SK-MEL-5 (cell line): ENCODE measurements at regions not wholly inside any gene's neighbourhood (a gene's known extent, or its start where the extent isn't known, plus 50 kb on each side); places are given as distances from the start of the nearest gene placed in this dataset.

Source experiments
- DNase-seq: peaks from one replicate; pipeline ENCODE4 v3.0.0-alpha.2; 2016; ENCODE audit warnings: low read depth, low spot score
- in situ Hi-C: cut with HindIII; loops from 2 replicates; pipeline ENCODE4 v1.10.0; 2016; ENCODE audit warnings: low sequenced_read_pairs, high pct_unique_total_duplicates, low pct_unique_long_range_greater_than_20kb

DNA sequence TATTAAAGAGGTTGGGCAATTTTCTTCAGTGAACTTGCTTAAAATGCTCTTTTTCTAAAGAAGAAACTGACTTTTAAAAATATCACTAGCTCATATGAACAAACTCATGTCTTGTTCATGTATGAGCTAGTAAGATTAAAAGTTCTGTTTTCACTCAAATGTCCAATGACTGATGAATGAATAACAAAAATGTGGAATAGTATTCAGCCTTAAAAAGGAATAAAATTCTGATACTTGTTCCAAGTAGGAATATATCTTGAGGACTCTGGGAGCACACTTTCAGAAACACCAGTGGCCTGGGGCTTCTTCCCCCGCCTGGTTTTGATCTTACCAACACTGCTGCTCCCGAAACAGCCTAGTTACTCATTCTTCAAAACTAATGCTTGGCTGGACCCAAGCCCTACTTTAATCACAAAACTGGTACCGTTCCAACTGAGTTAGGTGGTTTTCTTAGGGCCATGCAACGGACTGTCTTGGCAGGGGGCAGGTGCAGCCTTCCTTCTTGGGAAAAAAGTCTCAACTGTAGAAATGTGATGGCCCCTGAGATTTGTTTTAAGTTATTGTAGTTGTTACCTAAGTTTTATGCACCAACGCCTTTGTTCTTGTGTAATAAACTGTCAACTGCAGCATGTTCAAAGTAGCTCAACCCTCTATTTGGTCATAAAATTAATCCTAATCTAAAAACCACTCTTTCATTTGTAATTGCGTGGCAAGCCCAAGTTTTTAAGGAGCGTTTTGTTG, 116.0 kb downstream of the ETS2 start:
- in situ Hi-C loops: no loop called here
- no peak for DNase-seq

DNA sequence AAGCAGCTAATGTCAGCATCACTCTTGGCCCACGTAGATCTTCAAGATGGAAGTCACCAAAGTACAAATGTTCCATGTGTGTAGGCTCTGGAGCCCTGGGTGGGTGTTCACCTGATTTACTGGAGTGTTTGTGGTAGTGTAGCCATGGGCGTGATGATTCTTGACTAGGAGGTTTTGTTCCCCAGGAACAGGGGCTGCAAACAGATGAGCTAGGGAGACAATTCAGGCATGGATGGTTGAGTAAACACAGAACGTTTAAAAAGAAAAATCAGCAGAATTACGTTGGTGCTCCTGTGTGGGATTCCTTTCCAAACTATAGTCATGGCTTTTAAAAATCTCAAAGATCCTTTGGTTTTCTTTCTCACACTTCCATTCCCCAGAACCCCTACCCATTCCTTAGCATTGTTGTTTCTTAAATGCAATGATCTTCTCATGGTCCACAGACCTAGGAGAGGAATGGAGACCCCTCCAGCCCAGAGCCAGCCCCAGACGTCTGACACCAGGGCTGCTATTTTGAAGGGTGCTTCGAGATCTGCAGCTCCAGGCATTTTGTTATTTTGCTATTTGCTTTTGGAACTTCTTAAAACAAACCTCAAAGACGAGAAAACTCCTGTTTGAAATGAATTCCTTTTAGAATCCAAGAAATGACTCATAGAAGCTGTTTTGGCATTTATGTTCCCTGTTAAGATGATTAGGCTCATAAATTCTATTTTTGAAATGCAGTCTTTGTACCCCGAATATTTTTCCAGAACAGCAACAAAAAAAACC, 115.1 kb downstream of the ETS2 start:
- in situ Hi-C loops: no loop called here
- DNase-seq: no peak

DNA sequence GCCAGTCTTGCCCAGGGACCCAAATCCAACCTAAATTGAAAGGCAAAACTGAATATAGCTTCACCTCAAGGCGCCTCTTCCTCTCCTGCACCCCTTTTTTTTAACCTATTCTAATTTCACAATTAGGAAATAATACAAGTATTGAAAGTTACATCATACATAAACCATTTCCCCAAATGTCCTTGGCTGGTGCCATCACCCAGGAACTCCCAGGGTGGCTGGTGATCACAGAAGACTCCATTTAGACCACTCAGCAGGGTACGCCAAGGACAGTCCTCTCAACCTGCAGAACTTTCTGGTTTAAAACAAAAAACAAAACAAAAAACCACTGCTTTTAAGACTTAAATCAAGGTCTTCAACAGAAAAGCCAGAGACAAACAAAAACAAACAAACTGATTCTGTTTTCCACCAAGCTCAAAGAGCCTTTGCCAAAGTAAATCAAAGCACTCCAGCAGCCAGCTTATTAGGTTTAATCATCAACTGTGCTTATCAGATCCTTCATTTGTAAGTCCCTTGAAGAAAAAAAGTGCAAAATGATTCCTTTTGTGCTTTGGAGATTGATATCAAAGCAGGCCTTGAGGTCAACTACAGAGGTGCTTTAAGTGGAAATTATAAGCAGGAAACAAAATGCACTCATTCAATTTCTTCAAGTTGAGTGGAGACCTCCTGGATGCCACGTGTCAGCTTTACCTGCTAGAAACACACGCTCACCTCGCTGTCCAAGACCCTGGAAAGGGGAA, 113.0 kb downstream of the ETS2 start:
- DNase-seq: no peak
- in situ Hi-C loops: no loop called here

DNA sequence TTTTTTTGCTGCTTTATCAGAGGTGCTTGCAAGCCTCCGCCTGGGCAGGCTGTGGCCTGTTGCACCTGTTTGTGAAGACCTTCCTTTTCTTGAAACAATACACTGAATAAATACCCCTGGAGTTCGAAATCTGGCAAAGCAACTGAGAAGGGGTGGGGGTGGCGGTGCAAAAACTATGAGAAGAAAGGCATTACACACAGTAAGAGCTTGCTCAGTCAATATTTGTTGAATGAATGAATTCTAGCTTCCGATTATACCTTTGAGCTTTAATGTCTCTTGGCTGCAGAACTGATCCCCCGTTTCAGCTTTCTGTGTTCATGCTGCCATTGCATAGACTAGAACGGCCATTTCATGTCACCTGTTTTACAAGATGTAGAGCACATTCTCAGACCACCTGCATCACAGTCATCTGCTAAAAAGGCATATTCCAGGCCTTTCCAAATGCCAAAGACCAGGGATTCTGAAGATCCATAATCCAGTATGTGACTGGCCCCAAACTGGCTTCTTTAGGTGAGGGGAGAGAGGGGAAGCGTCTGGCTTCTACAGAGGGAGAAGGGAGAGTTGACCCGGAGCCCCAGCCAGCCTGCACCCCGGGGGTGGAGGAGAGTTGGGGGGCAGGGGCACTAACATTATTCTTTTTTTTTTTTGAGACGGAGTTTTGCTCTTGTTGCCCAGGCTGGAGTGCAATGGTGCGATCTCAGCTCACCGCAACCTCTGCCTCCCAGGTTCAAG, 111.5 kb downstream of the ETS2 start:
- in situ Hi-C loops: no loop called here

DNA sequence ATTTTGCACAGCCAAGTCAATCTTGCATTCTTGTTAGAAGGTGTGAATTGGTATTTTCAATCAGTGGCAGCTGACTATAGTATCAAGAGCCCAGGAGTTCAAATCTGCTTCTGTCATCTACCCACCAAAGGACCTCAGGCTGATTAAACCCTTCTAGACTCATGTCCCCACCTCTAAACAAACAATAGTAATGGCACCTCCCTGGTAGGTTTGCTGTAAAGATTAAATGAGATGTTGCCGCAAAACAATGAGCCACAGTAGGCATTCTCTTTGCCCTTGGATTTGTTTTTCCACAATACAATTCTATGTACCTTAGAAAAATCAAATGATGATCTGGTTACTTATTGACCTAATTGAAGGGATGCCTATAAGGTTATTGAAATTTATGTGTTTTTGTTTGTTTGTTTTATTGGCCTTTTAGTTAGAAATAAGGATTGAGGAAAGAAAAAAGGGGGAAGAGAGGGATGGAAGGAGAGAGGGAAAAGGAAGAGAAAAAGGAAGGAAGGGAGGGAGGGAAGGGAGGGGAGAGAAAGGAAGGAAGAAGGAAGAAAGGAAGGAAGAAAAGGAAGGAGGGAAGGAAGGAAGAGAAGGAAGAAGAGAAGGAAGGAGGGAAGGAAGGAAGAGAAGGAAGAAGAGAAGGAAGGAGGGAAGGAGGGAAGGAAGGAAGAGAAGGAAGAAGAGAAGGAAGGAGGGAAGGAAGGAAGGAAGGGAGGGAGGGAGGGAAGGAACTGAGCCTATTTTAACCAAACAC, 110.7 kb downstream of the ETS2 start:
- in situ Hi-C loops: no loop called here

More for the DNA sequence above, 111.5 kb downstream of the ETS2 start:
- DNase-seq: no peak

DNA sequence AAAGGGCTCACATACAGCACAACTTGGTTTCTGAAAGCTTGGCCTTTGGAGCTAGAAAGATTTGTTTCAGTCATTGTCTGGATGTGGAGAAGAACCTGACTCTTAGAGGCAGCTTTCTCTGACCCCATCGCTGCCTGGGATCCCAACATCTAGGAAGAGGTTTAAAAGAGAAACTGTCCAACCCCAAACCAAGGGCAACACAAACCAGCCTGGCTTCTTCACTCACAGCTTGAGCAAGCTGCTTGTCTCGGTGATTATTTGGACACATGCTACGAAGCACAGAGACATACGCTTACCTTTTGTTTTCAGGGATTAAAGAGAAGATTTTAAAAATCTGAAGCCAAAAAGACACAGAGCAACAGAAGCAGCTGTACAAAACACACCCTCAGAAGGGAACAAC, 109.8 kb downstream of the ETS2 start:
- in situ Hi-C loops: no loop called here
- DNase-seq: no peak

More for the DNA sequence above, 110.7 kb downstream of the ETS2 start:
- DNase-seq: no peak

DNA sequence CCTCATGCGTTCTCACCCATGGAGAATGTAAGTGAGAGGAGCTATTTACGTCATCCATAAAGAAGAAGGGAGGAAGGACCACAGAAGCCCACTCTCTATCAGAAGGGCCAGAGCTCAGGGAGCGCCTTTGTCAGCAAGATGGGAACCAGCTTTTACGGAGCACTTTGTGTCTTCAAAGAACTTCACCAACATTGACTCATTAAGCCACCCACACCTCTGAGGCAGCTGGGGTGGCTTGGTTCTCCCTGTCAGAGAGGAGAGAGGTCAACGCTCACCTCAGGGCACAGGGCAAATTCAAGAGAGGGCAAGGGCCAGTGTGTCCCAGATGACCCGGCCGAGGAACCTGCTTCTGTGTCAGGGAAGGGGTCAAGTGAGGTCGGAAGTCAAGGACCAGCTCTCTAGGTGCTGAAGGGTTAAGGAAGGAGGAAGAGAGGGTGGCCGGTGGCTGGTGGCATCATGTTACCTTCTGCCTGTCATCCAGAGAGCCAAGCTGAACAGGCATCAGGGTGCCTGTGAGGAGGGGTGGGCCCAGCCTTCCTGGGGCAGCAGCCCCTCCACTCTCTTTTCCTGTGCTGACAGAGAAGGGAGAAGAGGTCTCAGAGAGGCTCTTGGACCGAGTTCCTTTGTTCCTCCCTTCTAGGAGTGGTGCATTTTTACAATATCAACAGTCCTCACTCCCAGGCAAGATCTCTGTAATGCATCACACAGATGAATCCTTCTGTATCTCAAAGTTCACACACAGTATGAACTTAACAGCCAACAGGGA, 109.0 kb downstream of the ETS2 start:
- in situ Hi-C loops: no loop called here
- DNase-seq: no peak

DNA sequence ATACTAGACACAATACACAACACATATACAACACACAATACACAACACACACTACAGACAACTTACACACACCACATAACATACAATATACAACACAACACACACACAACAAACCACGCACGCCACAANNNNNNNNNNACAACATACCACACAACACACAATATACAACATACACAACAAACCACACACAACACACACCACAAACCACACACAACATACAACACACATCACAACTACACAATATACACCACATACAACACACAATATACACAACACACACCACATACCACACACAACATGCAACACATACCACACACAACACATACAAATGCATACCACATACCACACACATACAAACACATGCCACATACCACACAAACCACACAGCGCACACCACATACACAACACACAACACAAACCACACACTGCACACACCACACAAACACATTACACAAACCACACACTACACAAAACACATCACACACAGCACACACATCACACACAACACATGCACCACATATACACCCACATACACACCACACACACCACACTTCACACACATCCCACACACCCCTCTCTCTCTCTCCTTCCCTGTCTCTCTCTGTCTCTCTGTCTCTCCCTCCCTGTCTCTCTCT, 108.3 kb downstream of the ETS2 start:
- in situ Hi-C loops: no loop called here
- no peak for DNase-seq

DNA sequence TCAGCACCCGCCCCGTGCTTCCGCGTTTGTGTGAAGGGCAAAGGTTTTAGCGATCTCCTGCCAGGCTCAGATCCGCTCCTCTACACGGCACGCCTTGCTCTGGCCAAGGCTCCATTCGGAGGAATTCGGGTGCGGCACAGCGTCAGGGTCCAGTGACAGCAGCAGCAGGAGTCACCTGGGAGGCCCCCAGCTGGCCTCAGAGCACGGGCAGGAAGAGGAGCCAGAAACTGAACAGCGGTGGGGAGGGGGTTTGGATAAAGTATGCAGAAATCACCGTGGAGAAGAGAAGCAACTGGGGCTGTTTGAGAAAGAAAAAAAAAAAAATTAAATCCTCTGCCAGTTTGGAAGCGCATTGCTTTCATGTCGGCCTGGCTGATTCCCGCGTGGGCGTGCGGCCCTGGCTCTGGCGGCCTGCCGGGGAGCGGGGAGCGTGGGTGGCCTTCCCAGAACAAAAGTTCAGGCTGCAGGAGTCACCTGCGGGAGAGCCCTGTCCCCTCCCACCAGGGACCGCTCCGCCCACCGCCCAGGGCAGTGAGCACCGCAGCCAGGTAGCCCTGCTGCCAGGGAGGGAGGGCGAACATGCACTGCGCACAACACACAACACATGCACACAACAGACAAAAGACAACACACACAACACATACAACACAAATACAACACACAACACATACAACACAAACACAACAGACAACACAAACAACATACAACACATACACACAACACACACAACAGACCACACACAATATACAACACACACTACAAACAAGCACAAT, 107.6 kb downstream of the ETS2 start:
- in situ Hi-C loops: no loop called here
- DNase-seq: no peak

DNA sequence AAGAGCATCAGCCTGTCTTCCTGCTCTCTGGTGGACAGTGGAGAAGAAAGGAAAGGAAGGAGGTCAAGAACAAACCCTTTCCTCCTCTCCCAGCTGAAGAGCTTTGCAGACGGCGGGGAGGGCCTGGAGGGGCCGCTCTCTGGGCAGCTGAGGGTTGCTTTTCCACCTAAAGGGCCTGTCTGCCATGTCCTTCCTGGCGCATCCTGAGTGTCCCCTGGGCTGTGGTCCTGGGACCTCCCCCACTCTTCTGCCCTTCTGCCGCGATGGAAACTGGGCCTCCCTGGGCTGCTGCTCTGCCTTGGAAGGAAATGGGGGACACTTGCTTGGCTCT, 107.0 kb downstream of the ETS2 start:
- in situ Hi-C loops: no loop called here

DNA sequence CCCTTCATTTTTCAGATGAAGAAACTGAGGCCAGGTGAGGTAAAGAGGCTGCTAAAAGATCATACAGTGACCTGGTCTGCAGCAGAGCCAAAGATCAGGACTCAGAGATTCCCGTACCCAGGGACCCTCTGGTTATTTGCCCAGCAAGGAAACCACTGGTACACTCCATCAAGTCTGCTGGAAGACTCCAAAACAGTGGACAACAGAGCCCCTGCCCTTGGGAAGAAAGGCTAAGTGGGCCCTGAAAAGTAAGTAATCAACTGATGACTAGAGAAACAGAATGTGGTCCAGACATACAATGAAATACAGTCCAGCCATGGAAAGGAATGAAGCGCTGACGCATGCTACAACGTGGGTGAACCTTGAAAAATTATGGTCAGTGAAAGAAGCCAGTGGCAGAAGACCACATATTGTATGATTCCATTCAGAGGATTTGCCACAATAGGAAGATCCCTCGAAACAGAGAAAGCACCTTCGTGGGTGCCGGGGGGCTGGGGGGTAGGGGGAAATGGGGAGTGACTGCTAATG, 106.4 kb downstream of the ETS2 start:
- DNase-seq: no peak
- in situ Hi-C loops: no loop called here

More for the DNA sequence above, 107.0 kb downstream of the ETS2 start:
- DNase-seq: no peak

DNA sequence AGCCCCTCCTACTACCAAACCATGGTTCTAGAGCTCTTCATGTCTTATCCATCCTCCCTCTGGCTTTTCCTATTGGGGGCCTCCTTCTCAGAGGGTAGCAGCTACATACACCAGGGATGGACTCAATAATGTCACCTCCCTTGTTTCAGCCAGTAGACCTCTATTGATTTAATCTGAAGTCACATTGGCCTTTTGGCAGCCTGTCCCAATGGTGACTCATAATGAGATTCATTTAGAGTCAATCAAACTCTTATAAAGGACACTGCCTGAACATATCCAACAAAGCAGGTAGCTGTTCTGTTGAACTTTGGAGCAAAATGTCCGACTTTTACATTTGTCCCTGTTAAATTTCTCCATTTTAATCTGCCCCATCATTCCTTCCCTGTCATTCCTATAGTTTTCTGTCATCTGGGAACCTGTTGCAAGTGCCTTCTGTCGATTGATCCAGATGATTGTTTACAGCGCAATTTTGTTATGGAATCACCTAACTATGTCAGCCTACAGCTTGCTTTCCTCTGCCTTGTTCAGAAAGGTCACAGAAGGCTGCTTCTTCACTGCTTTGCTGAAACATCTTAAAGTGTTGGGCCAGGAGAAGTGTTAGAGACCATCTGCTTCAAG, 105.9 kb downstream of the ETS2 start:
- in situ Hi-C loops: no loop called here
- no peak for DNase-seq

DNA sequence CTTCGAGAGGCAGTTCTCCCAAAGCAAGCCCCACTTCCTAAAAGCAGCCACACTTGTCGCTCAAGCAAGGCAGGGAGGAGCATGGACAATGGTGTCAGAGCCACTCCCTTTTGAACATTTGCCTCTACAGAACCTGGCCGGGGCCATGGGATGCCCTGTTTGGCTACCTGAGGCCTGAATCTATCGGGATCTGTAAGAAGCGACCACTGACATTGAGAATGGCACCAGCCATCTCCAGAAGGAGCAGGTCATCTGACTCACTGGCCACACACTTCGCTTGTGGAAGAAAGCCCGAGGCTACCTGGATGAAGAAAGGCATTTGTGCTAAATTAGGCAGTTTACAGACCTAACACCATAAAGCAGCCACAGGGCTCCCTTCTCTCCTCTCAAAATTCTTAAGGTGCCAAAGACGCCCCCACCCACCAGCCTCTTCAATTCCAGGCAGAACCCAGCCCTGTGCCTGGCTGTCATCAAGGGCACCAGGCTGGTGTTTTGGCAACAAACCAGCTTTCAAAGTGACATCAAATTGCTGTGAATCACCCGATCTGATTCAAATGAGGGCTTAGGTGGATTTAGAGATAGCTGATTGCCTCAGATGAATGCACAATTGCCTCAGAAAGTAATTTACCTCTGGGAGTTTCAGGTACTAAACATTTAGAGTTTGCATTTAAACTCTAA, 104.8 kb downstream of the ETS2 start:
- DNase-seq: no peak
- in situ Hi-C loops: no loop called here

DNA sequence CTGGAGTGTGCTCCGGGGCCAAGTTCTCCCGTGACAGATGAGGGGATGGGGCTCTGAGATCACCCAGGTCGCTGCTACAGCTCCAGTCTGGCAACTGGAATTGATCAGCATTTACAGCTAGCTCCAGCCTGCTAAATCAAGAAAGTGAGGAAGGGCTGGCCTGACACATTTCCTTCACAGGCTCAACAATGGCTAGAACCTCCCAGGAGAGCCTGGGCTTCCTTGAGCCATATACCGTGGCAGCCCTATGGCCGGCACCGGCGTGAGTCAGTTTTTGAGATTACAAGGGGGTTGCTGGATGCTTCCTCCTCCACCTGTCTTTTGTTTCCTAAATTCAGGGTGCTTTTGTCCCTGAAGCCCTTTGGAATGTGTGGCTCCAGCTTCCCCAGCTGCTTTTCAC, 104.2 kb downstream of the ETS2 start:
- DNase-seq: no peak
- in situ Hi-C loops: no loop called here

DNA sequence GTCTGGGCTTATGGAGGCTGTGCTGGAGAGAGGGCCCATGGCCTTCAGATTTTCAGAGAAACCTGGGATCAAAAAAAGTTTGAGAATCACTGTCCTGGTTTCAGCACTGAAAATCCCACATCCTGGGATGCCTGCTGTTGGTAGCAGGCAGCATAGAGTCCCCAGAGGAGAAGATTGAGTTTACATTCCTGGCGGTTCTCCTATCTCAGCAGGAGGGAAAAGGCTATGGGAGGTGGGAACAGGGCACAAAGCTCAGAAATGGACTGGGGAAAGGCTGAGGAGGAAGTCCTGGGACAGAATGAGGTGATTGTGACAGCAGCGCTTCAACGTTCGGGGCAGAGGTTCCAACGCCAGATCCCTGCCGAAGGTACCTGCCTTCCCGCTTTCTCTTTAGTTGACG, 103.4 kb downstream of the ETS2 start:
- in situ Hi-C loops: no loop called here
- DNase-seq: no peak
